Esophagus muscularis mucosa (tissue), 4 donors: ENCODE measurements at regions not wholly inside any gene's neighbourhood (a gene's known extent, or its start where the extent isn't known, plus 50 kb on each side); places are given as distances from the start of the nearest gene placed in this dataset.

Source experiments
- DNase-seq: peaks from one replicate; pipeline ENCODE4 v3.0.0-alpha.2; 2017; ENCODE audit errors: extremely low spot score
- H3K27ac ChIP-seq, 4 donors: fragments of 200-600 bp; sonication (generic); replicated peaks in 1 of 4; 1 replicate in 3 of 4; 2 replicates in 1 of 4; pipeline ENCODE4 v1.5.1; 2016 to 2019; ENCODE audit warnings: mild to moderate bottlenecking in 1 of 4
- H3K27me3 ChIP-seq, 4 donors: fragments of 200-600 bp; sonication (generic); one replicate each; pipeline versions ENCODE4 v1.5.1 to v1.6.0; 2016 to 2019
- H3K36me3 ChIP-seq, 4 donors: fragments of 200-600 bp; sonication (generic); one replicate each; pipeline ENCODE4 v1.5.1; 2016 to 2019
- H3K4me1 ChIP-seq, 4 donors: fragments of 200-600 bp; sonication (generic); one replicate each; pipeline ENCODE4 v1.5.1; 2016 to 2019
- H3K4me3 ChIP-seq, 4 donors: fragments of 200-600 bp; sonication (generic); 1 replicate in 2 of 4; 2 replicates in 2 of 4; pipeline ENCODE4 v1.5.1; 2016 to 2019; ENCODE audit warnings: mild to moderate bottlenecking in 4 of 4, moderate library complexity in 1 of 4
- H3K9me3 ChIP-seq, 4 donors: fragments of 200-600 bp; sonication (generic); 1 replicate in 3 of 4; 2 replicates in 1 of 4; pipeline ENCODE4 v1.5.1; 2016 to 2019
- EP300 ChIP-seq: sonication (generic); formaldehyde crosslinking; IDR thresholded peaks from one replicate; pipeline ENCODE4 v1.6.1; 2017; ENCODE audit warnings: antibody characterized with exemption
- POLR2A ChIP-seq: fragments of 450-650 bp; IDR thresholded peaks from one replicate; pipeline ENCODE4 v1.6.1; 2017; ENCODE audit warnings: antibody characterized with exemption, moderate library complexity, mild to moderate bottlenecking, low read depth
- POLR2AphosphoS5 ChIP-seq, 2 donors: sonication (generic); formaldehyde crosslinking; IDR thresholded peaks; one replicate each; pipeline ENCODE4 v1.6.1; 2017; ENCODE audit warnings: antibody characterized with exemption in 2 of 2
- WGBS: methylation state at CpG from one replicate; pipeline ENCODE4 v1.1.5; 2018; 5-methylcytosine and 5-hydroxymethylcytosine counted together
- intact Hi-C: fragments of 100-400 bp; cut with DNase I; formaldehyde crosslinking; loops from one replicate; pipeline ENCODE4 v1.15.1; 2023
- TF ChIP-seq, protein P1 (sequence below), 3 experiments: fragments of 200-600 bp in 2 of 3; fragments of 450-650 bp in 1 of 3; sonication (generic) in 2 of 3; IDR thresholded peaks; one replicate each; pipeline ENCODE4 v1.5.1; 2017 to 2019; ENCODE audit warnings: antibody characterized with exemption in 3 of 3, mild to moderate bottlenecking in 2 of 3, moderate library complexity in 1 of 3

GRCh38 chr13:85486663-85487062 is 312.6 kb downstream of the SLITRK6 start:
- TF ChIP-seq, protein P1, sequence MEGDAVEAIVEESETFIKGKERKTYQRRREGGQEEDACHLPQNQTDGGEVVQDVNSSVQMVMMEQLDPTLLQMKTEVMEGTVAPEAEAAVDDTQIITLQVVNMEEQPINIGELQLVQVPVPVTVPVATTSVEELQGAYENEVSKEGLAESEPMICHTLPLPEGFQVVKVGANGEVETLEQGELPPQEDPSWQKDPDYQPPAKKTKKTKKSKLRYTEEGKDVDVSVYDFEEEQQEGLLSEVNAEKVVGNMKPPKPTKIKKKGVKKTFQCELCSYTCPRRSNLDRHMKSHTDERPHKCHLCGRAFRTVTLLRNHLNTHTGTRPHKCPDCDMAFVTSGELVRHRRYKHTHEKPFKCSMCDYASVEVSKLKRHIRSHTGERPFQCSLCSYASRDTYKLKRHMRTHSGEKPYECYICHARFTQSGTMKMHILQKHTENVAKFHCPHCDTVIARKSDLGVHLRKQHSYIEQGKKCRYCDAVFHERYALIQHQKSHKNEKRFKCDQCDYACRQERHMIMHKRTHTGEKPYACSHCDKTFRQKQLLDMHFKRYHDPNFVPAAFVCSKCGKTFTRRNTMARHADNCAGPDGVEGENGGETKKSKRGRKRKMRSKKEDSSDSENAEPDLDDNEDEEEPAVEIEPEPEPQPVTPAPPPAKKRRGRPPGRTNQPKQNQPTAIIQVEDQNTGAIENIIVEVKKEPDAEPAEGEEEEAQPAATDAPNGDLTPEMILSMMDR (IDR thresholded peaks at IDR 0.05): no peak
- TF ChIP-seq POLR2A (no peak), EP300 (no peak), POLR2AphosphoS5 (IDR thresholded peaks at IDR 0.05) (no peak)
- no peaks in the 10 kb centered on the region for H3K27me3 ChIP-seq
- H3K27ac ChIP-seq: no peak overlapping the region
- H3K36me3 ChIP-seq: no peaks in the 10 kb centered on the region
- no peaks in the 10 kb centered on the region for H3K4me1 ChIP-seq
- H3K4me3 ChIP-seq: no peak overlapping the region
- no peak for DNase-seq
- no peaks in the 10 kb centered on the region for H3K9me3 ChIP-seq
- intact Hi-C loops: no loop called here

DNA sequence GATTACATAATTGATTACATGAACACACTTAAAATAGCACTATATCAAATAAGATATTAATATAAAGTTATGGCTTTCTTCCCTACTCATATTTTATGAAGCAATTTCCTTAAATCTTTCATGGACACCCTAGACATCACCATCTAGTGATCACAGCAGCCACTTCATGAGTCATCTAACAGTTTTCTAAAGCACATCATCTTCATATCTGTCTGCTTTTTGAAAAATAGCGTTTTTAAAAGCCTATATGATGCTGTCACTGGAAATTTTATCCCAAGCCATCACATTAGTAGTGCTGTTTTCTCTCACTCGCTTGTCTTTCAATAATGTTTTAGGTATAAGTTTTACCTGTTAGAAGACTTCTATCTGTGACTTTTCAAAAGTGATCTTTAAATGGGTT is 326.1 kb downstream of the SLITRK6 start:
- TF ChIP-seq POLR2A (no peak), EP300 (no peak), POLR2AphosphoS5 (IDR thresholded peaks at IDR 0.05) (no peak)
- TF ChIP-seq, protein P1 (IDR thresholded peaks at IDR 0.05): no peak
- intact Hi-C loops: no loop called here
- Histone ChIP-seq H3K27me3 (no peaks in the 10 kb centered on the region), H3K9me3 (no peaks in the 10 kb centered on the region), H3K4me1 (no peaks in the 10 kb centered on the region), H3K27ac (no peak overlapping the region), H3K4me3 (no peak overlapping the region), H3K36me3 (no peaks in the 10 kb centered on the region)
- WGBS: 75% methylated on average over 2 of the region's 2 CpGs
- DNase-seq: no peak

DNA sequence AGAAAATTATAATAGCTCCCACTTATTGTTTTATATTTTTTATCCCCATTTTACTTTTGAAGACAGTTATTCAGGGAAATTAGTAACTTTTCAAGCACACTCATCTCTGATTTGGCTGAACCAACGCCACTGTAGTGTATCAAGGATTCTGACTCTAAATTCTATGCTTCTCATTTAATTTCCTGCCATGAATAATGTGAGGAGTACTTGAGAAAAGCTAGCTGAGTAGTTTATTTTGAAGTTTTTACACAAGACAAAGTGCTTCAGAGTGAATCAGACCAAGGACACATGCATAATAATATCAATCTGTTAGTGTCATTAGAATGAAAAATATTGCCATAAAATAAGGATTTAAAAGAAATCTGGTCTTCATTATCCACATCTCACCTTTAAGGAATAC is 329.9 kb downstream of the SLITRK6 start:
- intact Hi-C loops: no loop called here
- Histone ChIP-seq H3K9me3 (no peaks in the 10 kb centered on the region), H3K27ac (no peak overlapping the region), H3K4me3 (no peak overlapping the region), H3K36me3 (no peaks in the 10 kb centered on the region), H3K27me3 (no peaks in the 10 kb centered on the region), H3K4me1 (no peaks in the 10 kb centered on the region)
- TF ChIP-seq EP300 (no peak), POLR2A (no peak), POLR2AphosphoS5 (IDR thresholded peaks at IDR 0.05) (no peak)
- TF ChIP-seq, protein P1 (IDR thresholded peaks at IDR 0.05): no peak
- DNase-seq: no peak
- 73% methylated on average over 1 of the region's 1 CpG for WGBS

DNA sequence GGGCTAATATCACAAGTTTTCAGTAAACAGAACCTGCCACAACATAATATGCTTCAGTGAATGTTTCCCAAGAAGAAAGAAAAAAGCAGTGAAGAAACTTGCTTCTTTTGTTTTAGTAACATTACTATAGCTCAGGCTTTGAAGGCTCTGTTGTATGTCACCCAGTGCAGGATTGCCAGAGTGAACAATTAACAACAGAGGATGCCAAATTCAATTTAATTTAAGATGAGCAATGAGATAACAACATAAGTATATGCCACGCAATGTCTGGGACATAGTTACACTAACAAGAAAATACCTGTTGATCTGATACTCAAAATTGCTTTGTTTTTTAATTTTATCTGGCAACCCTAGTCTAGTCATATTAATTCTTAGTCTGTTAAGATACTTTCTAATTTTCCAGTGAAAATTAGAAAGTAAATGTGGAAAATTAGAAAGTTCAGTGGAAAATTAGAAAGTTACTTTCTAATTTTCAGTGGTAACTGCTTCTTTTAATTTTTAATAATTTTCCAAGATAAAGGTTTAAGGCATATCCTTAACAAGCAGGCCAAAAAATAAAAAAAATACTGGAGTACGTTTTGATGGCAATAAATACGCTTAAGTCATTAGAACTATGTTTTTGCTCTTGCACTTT is 336.3 kb downstream of the SLITRK6 start:
- H3K4me1 ChIP-seq: no peaks in the 10 kb centered on the region
- H3K27me3 ChIP-seq: no peaks in the 10 kb centered on the region
- H3K36me3 ChIP-seq: no peaks in the 10 kb centered on the region
- no peaks in the 10 kb centered on the region for H3K9me3 ChIP-seq
- 87% methylated on average over 3 of the region's 3 CpGs for WGBS
- H3K27ac ChIP-seq: no peak overlapping the region
- TF ChIP-seq, protein P1 (IDR thresholded peaks at IDR 0.05): no peak
- TF ChIP-seq EP300 (no peak), POLR2AphosphoS5 (IDR thresholded peaks at IDR 0.05) (no peak), POLR2A (no peak)
- intact Hi-C loops: no loop called here
- no peak for DNase-seq
- H3K4me3 ChIP-seq: no peak overlapping the region

GRCh38 chr13:85461621-85462020 is 337.6 kb downstream of the SLITRK6 start:
- Histone ChIP-seq H3K36me3 (no peaks in the 10 kb centered on the region), H3K27me3 (no peaks in the 10 kb centered on the region), H3K4me1 (no peaks in the 10 kb centered on the region), H3K4me3 (no peak overlapping the region), H3K27ac (no peak overlapping the region), H3K9me3 (no peaks in the 10 kb centered on the region)
- DNase-seq: no peak
- 61% methylated on average over 1 of the region's 1 CpG for WGBS
- intact Hi-C loops: no loop called here
- no peak for TF ChIP-seq POLR2A
- TF ChIP-seq, protein P1 (IDR thresholded peaks at IDR 0.05): no peak
- no peak for TF ChIP-seq POLR2AphosphoS5 (IDR thresholded peaks at IDR 0.05)
